Lower lobe of right lung (tissue), 2 donors: ENCODE measurements at regions not wholly inside any gene's neighbourhood (a gene's known extent, or its start where the extent isn't known, plus 50 kb on each side); places are given as distances from the start of the nearest gene placed in this dataset.

Source experiments
- ATAC-seq, 2 donors: fragments of 200-7000 bp; cut with Tn5 transposase; one replicate each; pipeline ENCODE4 v1.9.1; 2020 to 2022; ENCODE audit warnings: mild to moderate bottlenecking in 2 of 2, moderate library complexity in 2 of 2
- DNase-seq: peaks from one replicate; pipeline ENCODE4 v3.0.0-alpha.2; 2020
- H3K27ac ChIP-seq: fragments of 200-600 bp; one replicate; pipeline ENCODE4 v1.8.0; 2022
- H3K27me3 ChIP-seq: fragments of 200-600 bp; one replicate; pipeline ENCODE4 v1.8.0; 2022; ENCODE audit warnings: low read depth
- H3K36me3 ChIP-seq: fragments of 200-600 bp; one replicate; pipeline ENCODE4 v1.8.0; 2022; ENCODE audit warnings: mild to moderate bottlenecking
- H3K4me1 ChIP-seq: fragments of 200-600 bp; one replicate; pipeline ENCODE4 v1.8.0; 2022
- H3K4me3 ChIP-seq: fragments of 200-600 bp; one replicate; pipeline ENCODE4 v1.8.0; 2022; ENCODE audit warnings: mild to moderate bottlenecking
- H3K9me3 ChIP-seq: fragments of 200-600 bp; one replicate; pipeline ENCODE4 v1.8.0; 2022
- CTCF ChIP-seq: fragments of 200-600 bp; IDR thresholded peaks from one replicate; pipeline ENCODE4 v1.8.0; 2022; ENCODE audit warnings: antibody characterized with exemption, mild to moderate bottlenecking
- intact Hi-C: fragments of 100-400 bp; cut with DNase I; formaldehyde crosslinking; loops from one replicate; pipeline ENCODE4 v1.11.0; 2022
- donor health status: DM: no; HTN: yes; CAD: no; lungs with severe emphysema.

- H3K9me3 ChIP-seq = no peaks in the 10 kb centered on the region
- H3K4me3 ChIP-seq = no peak overlapping the region
- TF ChIP-seq CTCF = no peak
- ATAC-seq = no peak
- H3K27me3 ChIP-seq = no peaks in the 10 kb centered on the region
- H3K36me3 ChIP-seq = no peaks in the 10 kb centered on the region
- H3K4me1 ChIP-seq = no peaks in the 10 kb centered on the region
- no peak overlapping the region for H3K27ac ChIP-seq
- intact Hi-C loops = no loop called here
- no peak for DNase-seq
Observed at GRCh38 chr4:56286763-56287162, 100.5 kb downstream of the AASDH start.

- Histone ChIP-seq H3K27me3 (no peaks in the 10 kb centered on the region), H3K4me1 (no peaks in the 10 kb centered on the region), H3K4me3 (no peak overlapping the region), H3K9me3 (no peaks in the 10 kb centered on the region), H3K36me3 (no peaks in the 10 kb centered on the region), H3K27ac (no peak overlapping the region)
- no peak for TF ChIP-seq CTCF
- intact Hi-C loops = no loop called here
- DNase-seq (no peak), ATAC-seq (no peak)
Observed at GRCh38 chr4:56283375-56283774, 103.9 kb downstream of the AASDH start.

GRCh38 chr4:56282004-56282403, 105.3 kb downstream of the AASDH start:
- H3K4me3 ChIP-seq = no peak overlapping the region
- H3K36me3 ChIP-seq = no peaks in the 10 kb centered on the region
- no peak overlapping the region for H3K27ac ChIP-seq
- no peaks in the 10 kb centered on the region for H3K27me3 ChIP-seq
- no peaks in the 10 kb centered on the region for H3K9me3 ChIP-seq
- DNase-seq (no peak), ATAC-seq (no peak)
- intact Hi-C loops = no loop called here
- H3K4me1 ChIP-seq = no peaks in the 10 kb centered on the region
- no peak for TF ChIP-seq CTCF

GRCh38 chr4:56276547-56276946, 110.7 kb downstream of the AASDH start:
- ATAC-seq = no peak
- no peaks in the 10 kb centered on the region for H3K27me3 ChIP-seq
- no peaks in the 10 kb centered on the region for H3K4me1 ChIP-seq
- H3K9me3 ChIP-seq = no peaks in the 10 kb centered on the region
- H3K27ac ChIP-seq = no peak overlapping the region
- H3K4me3 ChIP-seq = no peak overlapping the region
- no peak for TF ChIP-seq CTCF
- H3K36me3 ChIP-seq = no peaks in the 10 kb centered on the region
- no peak for DNase-seq
- intact Hi-C loops = no loop called here

- Histone ChIP-seq H3K4me3 (no peak overlapping the region), H3K27ac (no peak overlapping the region), H3K4me1 (no peaks in the 10 kb centered on the region), H3K36me3 (no peaks in the 10 kb centered on the region), H3K9me3 (no peaks in the 10 kb centered on the region), H3K27me3 (no peaks in the 10 kb centered on the region)
- intact Hi-C loops = no loop called here
- no peak for TF ChIP-seq CTCF
- DNase-seq (no peak), ATAC-seq (no peak)
Observed at GRCh38 chr4:56273391-56273790, 113.9 kb downstream of the AASDH start.

GRCh38 chr4:56272927-56273326, 114.4 kb downstream of the AASDH start:
- no peak overlapping the region for H3K27ac ChIP-seq
- no peaks in the 10 kb centered on the region for H3K4me1 ChIP-seq
- intact Hi-C loops = no loop called here
- DNase-seq = no peak
- no peak overlapping the region for H3K4me3 ChIP-seq
- H3K36me3 ChIP-seq = no peaks in the 10 kb centered on the region
- no peaks in the 10 kb centered on the region for H3K9me3 ChIP-seq
- no peaks in the 10 kb centered on the region for H3K27me3 ChIP-seq
- ATAC-seq = no peak
- TF ChIP-seq CTCF = no peak
